ENCODE measurements at regions not wholly inside any gene's neighbourhood (a gene's known extent, or its start where the extent isn't known, plus 50 kb on each side); places are given as distances from the start of the nearest gene placed in this dataset.

- no peak for TF ChIP-seq ZBTB40 (IDR thresholded peaks at IDR 0.05)
- TF ChIP-seq ZBTB40 (CRISPR knock-in tag; IDR thresholded peaks at IDR 0.05) = no peak
- no peak for TF ChIP-seq ZNF512 (tag; IDR thresholded peaks at IDR 0.05)
- no peak for TF ChIP-seq MYC (IDR thresholded peaks at IDR 0.05; ENCODE audit: low read depth, low read length)
- TF ChIP-seq MYC (CRISPR knock-in tag; IDR thresholded peaks at IDR 0.05; ENCODE audit: borderline replicate concordance, low read depth) = no peak
- TF ChIP-seq ZKSCAN1 (IDR thresholded peaks at IDR 0.05; ENCODE audit: low read depth, low read length) = no peak
- TF ChIP-seq DNMT1 (IDR thresholded peaks at IDR 0.05) = no peak
- no peak for TF ChIP-seq CCAR2 (IDR thresholded peaks at IDR 0.05; ENCODE audit: low read depth, low read length)
Observed at GRCh38 chr2:37544591-37545031, 126.8 kb downstream of the CDC42EP3 start (continued).

All from K562 (cell line).